ENCODE measurements at regions not wholly inside any gene's neighbourhood (a gene's known extent, or its start where the extent isn't known, plus 50 kb on each side); places are given as distances from the start of the nearest gene placed in this dataset.
A peak's percentile ranks its signal among the peaks of the same experiment; 100 is the strongest.
"Not testable (repeated sequence)": the region's sequence is repeated elsewhere in the genome, so short reads cannot be mapped to it uniquely, and the experiment has no call there.

DNA sequence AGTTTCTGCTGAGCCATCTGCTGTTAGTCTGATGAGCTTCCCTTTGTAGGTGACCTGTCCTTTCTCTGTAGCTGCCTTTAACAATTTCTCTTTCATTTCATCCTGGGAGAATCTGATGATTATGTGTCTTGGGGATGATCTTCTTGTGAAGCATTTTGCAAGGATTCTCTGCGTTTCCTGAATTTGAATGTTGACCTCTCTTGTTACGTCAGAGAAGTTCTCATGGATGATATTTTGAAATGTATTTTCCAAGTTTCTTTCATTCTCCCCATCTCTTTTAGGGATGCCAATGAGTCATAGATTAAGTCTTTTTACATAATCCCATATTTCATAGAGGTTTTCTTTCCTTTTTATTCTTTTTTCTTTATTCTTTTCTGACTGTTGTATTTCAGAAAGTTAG, 184.2 kb upstream of the BET1 start:
- H3K4me3 ChIP-seq (ENCODE audit: low read length): no peak overlapping the region
- TF ChIP-seq, protein P1, sequence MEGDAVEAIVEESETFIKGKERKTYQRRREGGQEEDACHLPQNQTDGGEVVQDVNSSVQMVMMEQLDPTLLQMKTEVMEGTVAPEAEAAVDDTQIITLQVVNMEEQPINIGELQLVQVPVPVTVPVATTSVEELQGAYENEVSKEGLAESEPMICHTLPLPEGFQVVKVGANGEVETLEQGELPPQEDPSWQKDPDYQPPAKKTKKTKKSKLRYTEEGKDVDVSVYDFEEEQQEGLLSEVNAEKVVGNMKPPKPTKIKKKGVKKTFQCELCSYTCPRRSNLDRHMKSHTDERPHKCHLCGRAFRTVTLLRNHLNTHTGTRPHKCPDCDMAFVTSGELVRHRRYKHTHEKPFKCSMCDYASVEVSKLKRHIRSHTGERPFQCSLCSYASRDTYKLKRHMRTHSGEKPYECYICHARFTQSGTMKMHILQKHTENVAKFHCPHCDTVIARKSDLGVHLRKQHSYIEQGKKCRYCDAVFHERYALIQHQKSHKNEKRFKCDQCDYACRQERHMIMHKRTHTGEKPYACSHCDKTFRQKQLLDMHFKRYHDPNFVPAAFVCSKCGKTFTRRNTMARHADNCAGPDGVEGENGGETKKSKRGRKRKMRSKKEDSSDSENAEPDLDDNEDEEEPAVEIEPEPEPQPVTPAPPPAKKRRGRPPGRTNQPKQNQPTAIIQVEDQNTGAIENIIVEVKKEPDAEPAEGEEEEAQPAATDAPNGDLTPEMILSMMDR (IDR thresholded peaks at IDR 0.05; ENCODE audit: insufficient read depth, low read depth, low read length, missing control alignments): no peak
- no peak for DNase-seq (ENCODE audit: low read depth)

DNA sequence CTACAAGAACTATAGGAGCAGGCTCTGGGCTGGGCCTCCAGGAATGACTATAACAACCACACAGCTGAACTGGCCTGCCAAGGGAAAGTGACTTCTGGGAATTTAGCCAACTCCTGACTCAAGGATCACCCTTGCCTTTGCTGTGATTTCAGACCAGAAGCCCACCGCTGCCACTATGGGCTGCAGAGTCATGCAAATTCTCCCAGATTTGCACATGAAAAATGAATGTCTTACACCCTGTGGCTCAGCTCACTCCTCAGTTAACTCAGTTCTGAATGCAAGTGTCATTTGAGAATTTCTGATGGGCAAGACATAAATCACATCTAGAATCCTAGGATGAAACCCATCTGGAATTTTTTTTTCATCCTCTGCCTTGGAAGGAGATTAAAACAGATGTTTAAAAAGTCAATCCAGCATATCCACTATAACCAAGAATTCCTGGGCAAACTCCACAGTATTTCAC, 186.5 kb upstream of the BET1 start:
- TF ChIP-seq, protein P1 (IDR thresholded peaks at IDR 0.05; ENCODE audit: insufficient read depth, low read depth, low read length, missing control alignments): no peak
- no peak overlapping the region for H3K4me3 ChIP-seq (ENCODE audit: low read length)
- DNase-seq (ENCODE audit: low read depth): peak; percentile 77

DNA sequence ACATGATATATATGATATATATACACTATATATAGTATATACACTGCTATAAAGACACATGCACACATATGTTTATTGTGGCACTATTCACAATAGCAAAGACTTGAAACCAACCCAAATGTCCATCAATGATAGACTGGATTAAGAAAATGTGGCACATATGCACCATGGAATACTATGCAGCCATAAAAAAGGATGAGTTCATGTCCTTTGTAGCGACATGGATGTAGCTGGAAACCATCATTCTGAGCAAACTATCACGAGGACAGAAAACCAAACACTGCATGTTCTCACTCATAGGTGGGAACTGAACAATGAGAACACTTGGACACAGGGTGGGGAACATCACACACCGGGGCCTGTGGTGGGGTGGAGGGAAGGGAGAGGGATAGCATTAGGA, 190.3 kb upstream of the BET1 start:
- not testable (repeated sequence) for H3K4me3 ChIP-seq (ENCODE audit: low read length); DNase-seq (ENCODE audit: low read depth)

DNA sequence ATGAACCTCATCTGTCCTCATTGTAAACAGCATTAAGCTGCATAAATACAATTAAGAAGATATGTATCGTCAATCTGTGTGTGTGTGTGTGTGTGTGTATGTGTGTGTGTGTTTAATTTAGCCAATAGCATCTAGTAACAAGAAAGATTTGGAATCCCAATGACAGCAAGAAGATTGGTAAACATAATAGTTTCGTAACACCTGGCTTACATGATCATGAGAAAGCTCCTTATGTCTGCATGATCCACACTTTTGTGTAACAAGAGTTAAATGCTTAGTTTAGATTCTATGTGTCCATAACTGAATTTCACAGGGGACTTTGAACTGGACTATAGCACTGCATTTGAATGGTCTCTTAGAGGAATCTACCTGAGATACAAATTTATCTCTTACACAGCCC, 191.0 kb upstream of the BET1 start:
- TF ChIP-seq, protein P1 (IDR thresholded peaks at IDR 0.05; ENCODE audit: insufficient read depth, low read depth, low read length, missing control alignments): no peak
- H3K4me3 ChIP-seq (ENCODE audit: low read length): no peak overlapping the region
- peak; percentile 20 for DNase-seq (ENCODE audit: low read depth)

DNA sequence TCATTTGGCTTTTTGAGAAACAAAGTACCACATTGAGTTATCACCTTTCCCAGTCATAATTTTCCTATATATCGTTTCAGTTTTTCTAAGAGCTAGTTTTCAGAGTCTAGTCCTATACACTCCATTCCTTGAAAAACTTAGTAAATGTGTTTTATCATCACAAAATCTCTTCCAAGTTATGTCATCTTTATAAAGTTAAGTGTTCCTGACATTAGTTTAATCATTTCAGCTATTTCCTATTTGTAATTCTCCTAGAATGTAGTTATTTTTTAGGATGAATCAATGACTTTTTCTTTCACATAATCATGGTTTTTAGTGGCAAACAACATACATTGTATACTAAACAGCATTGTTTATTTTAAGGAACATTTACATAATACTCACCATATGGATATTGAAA, 191.7 kb upstream of the BET1 start:
- no peak for DNase-seq (ENCODE audit: low read depth)
- TF ChIP-seq, protein P1 (IDR thresholded peaks at IDR 0.05; ENCODE audit: insufficient read depth, low read depth, low read length, missing control alignments): no peak
- no peak overlapping the region for H3K4me3 ChIP-seq (ENCODE audit: low read length)

DNA sequence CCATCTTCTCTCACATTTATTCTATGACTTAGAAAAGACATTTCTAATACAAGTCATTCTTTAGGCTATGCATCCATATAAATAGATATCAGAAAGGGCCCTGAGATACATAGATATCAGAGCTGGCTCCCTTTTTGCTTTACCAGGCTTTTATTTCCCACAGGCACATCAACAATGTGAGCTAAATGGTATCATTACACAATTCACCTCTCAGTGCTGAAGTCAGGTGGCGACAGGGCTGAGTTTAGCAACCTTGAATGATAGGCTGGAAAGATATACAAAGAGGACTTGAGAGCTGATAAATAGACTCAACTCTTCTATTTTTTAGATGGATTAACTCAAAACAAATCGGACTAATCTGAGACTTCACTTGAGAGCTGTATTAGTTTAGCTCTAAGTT, 189.2 kb upstream of the COL1A2 start:
- TF ChIP-seq, protein P1 (IDR thresholded peaks at IDR 0.05; ENCODE audit: insufficient read depth, low read depth, low read length, missing control alignments): no peak
- peak; percentile 8 for DNase-seq (ENCODE audit: low read depth)
- no peak overlapping the region for H3K4me3 ChIP-seq (ENCODE audit: low read length)

DNA sequence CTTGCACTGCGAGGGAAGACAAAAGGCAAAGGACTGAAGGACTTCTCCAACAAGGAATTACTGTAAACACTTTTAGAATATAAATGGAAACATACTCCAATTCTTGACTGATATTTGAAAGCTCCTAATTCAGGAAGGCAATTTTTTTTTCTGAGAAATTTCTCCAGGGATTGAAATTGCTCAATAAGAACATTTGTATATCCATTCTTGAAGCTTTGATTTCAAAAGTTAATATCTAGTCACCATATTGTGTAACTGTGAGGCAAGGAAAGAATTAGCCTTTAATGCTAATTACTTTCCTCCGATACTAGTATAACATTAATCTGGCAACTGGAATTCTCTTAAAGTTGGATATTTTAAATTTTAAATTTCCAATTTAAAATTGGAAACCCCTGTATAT, 188.4 kb upstream of the COL1A2 start:
- DNase-seq (ENCODE audit: low read depth): no peak
- H3K4me3 ChIP-seq (ENCODE audit: low read length): no peak overlapping the region
- TF ChIP-seq, protein P1 (IDR thresholded peaks at IDR 0.05; ENCODE audit: insufficient read depth, low read depth, low read length, missing control alignments): no peak
